DND-41 (cell line): ENCODE measurements at regions not wholly inside any gene's neighbourhood (a gene's known extent, or its start where the extent isn't known, plus 50 kb on each side); places are given as distances from the start of the nearest gene placed in this dataset.

Source experiments
- CTCF ChIP-seq: IDR thresholded peaks from 2 replicates; pipeline ENCODE4 v1.5.1; 2012; ENCODE audit warnings: borderline replicate concordance, low read length, moderate library complexity, mild to moderate bottlenecking; ENCODE audit not compliant: poor library complexity, severe bottlenecking; ENCODE audit errors: extremely low read depth
- EZH2 ChIP-seq: IDR thresholded peaks from 3 replicates; pipeline ENCODE4 v1.6.1; 2012; ENCODE audit warnings: borderline replicate concordance, low read depth, mild to moderate bottlenecking, moderate library complexity, low read length, inconsistent platforms; ENCODE audit not compliant: severe bottlenecking

- TF ChIP-seq EZH2 (no peak), CTCF (no peak)
Observed at GRCh38 chr5:174491761-174492350, 232.5 kb upstream of the MSX2 start.
